ENCODE measurements at regions not wholly inside any gene's neighbourhood (a gene's known extent, or its start where the extent isn't known, plus 50 kb on each side); places are given as distances from the start of the nearest gene placed in this dataset.

DNA sequence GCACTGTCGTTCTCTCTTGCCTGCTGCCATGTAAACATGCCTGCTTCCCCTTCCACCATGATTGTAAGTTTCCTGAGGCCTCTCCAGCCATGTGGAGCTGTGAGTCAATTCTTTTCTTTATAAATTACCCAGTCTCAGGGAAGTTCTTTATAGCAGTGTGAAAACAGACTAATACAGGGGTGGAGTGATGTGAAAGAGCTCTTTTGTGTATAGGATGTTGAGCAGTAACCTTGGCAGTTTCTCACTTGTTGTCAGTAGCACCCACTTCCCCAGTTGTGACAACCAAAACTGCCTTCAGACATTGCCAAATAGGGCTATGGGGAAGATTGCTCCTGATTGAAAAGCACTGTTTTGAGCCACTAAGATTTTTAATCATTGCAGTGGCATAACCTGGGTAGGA lies 552.2 kb upstream of the ZNF462 start:
- TF ChIP-seq HDAC2 (IDR thresholded peaks at IDR 0.05; ENCODE audit: borderline replicate concordance in 1 of 2, low read depth in 2 of 2, low read length in 2 of 2) (no peak), JUND (IDR thresholded peaks at IDR 0.05; ENCODE audit: low read length) (no peak)
- TF ChIP-seq, protein P1, sequence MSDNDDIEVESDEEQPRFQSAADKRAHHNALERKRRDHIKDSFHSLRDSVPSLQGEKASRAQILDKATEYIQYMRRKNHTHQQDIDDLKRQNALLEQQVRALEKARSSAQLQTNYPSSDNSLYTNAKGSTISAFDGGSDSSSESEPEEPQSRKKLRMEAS (IDR thresholded peaks at IDR 0.05), result no peak

All from H1 (cell line).